ENCODE measurements at regions not wholly inside any gene's neighbourhood (a gene's known extent, or its start where the extent isn't known, plus 50 kb on each side); places are given as distances from the start of the nearest gene placed in this dataset.

DNA sequence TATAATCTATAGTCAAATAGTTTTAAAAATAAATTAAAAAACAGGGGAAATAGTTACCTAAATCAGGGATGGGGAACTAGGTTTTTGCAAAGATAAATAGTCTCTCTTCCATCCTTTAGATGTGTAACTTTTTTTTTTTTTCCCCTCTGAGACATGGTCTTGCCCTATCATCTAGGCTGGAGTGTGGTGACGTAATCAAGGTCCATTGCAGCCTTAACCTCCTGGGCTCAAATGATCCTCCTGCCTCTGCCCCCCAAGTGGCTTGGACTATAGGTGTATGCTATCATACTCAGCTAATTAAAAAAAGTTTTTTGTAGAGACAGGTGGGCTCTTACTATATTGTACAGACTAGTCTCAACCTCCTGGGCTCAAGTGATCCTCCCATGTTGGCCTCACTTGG is 316.5 kb downstream of the CCDC85A start:
- TF ChIP-seq, protein P1, sequence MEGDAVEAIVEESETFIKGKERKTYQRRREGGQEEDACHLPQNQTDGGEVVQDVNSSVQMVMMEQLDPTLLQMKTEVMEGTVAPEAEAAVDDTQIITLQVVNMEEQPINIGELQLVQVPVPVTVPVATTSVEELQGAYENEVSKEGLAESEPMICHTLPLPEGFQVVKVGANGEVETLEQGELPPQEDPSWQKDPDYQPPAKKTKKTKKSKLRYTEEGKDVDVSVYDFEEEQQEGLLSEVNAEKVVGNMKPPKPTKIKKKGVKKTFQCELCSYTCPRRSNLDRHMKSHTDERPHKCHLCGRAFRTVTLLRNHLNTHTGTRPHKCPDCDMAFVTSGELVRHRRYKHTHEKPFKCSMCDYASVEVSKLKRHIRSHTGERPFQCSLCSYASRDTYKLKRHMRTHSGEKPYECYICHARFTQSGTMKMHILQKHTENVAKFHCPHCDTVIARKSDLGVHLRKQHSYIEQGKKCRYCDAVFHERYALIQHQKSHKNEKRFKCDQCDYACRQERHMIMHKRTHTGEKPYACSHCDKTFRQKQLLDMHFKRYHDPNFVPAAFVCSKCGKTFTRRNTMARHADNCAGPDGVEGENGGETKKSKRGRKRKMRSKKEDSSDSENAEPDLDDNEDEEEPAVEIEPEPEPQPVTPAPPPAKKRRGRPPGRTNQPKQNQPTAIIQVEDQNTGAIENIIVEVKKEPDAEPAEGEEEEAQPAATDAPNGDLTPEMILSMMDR (IDR thresholded peaks at IDR 0.05), result no peak
- no peak for TF ChIP-seq EZH2phosphoT487 (IDR thresholded peaks at IDR 0.05)
